Left lung (tissue), 4 donors: ENCODE measurements at regions not wholly inside any gene's neighbourhood (a gene's known extent, or its start where the extent isn't known, plus 50 kb on each side); places are given as distances from the start of the nearest gene placed in this dataset.
A peak's percentile ranks its signal among the peaks of the same experiment; 100 is the strongest.
"Not testable (repeated sequence)": the region's sequence is repeated elsewhere in the genome, so short reads cannot be mapped to it uniquely, and the experiment has no call there.

ENCODE experiments used
- ATAC-seq: fragments of 200-7000 bp; cut with Tn5 transposase; one replicate; pipeline ENCODE4 v1.9.1; 2020; ENCODE audit warnings: moderate library complexity
- DNase-seq, 4 donors: peaks; one replicate each; pipeline ENCODE4 v3.0.0-alpha.2; 2013 to 2020
- H3K27ac ChIP-seq, 2 donors: fragments of 200-600 bp; sonication (generic) in 1 of 2; one replicate each; pipeline versions ENCODE4 v1.5.0 to v1.8.0; 2020 to 2021
- H3K27me3 ChIP-seq, 2 donors: fragments of 200-600 bp; sonication (generic) in 1 of 2; one replicate each; pipeline versions ENCODE4 v1.5.0 to v1.8.0; 2020 to 2021
- H3K36me3 ChIP-seq, 2 donors: fragments of 200-600 bp; sonication (generic) in 1 of 2; one replicate each; pipeline versions ENCODE4 v1.5.0 to v1.8.0; 2020 to 2021
- H3K4me1 ChIP-seq, 2 donors: fragments of 200-600 bp; one replicate each; pipeline ENCODE4 v1.8.0; 2021
- H3K4me3 ChIP-seq, 2 donors: fragments of 200-600 bp; sonication (generic) in 1 of 2; one replicate each; pipeline versions ENCODE4 v1.5.0 to v1.8.0; 2020 to 2021; ENCODE audit warnings: mild to moderate bottlenecking in 1 of 2
- H3K9me3 ChIP-seq, 2 donors: fragments of 200-600 bp; sonication (generic) in 1 of 2; one replicate each; pipeline versions ENCODE4 v1.5.0 to v1.8.0; 2020 to 2021
- intact Hi-C, 2 donors: fragments of 100-400 bp; cut with DNase I; formaldehyde crosslinking; loops; one replicate each; pipeline versions ENCODE4 v1.11.2 to v1.14.2; 2022
- TF ChIP-seq, protein P1 (sequence below), 2 donors: fragments of 200-600 bp; sonication (generic) in 1 of 2; IDR thresholded peaks; one replicate each; pipeline versions ENCODE4 v1.5.0 to v1.8.0; 2021; ENCODE audit warnings: antibody characterized with exemption in 2 of 2
- donor health status: DM: no; HTN: yes; CAD: no.
- donor health status: DM: no; HTN: no; CAD: no.

DNA sequence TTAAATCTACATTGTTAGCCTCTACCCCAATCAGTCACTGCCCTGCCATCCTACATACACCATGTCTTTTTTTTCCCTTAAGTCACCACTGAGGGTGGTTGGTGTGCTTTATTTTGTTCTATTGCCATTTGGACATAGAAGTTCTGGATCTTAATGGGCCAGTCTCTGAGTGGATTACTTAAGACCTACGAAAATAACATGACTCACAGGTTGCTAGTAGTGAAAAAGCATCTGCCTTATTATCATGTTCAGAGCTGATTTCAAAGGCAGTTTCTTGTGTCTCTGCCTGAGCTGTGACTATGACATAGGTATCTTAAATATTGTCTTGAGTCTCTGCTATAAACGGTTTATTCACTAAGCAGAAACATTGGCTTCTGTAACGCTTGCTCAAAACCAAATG lies 410.8 kb downstream of the MDFIC start:
- H3K27ac ChIP-seq, result no peak overlapping the region
- DNase-seq (no peak), ATAC-seq (no peak)
- TF ChIP-seq, protein P1, sequence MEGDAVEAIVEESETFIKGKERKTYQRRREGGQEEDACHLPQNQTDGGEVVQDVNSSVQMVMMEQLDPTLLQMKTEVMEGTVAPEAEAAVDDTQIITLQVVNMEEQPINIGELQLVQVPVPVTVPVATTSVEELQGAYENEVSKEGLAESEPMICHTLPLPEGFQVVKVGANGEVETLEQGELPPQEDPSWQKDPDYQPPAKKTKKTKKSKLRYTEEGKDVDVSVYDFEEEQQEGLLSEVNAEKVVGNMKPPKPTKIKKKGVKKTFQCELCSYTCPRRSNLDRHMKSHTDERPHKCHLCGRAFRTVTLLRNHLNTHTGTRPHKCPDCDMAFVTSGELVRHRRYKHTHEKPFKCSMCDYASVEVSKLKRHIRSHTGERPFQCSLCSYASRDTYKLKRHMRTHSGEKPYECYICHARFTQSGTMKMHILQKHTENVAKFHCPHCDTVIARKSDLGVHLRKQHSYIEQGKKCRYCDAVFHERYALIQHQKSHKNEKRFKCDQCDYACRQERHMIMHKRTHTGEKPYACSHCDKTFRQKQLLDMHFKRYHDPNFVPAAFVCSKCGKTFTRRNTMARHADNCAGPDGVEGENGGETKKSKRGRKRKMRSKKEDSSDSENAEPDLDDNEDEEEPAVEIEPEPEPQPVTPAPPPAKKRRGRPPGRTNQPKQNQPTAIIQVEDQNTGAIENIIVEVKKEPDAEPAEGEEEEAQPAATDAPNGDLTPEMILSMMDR (IDR thresholded peaks at IDR 0.05), result no peak
- H3K27me3 ChIP-seq, result no peaks in the 10 kb centered on the region
- H3K36me3 ChIP-seq, result no peaks in the 10 kb centered on the region
- H3K4me3 ChIP-seq, result no peak overlapping the region
- no peaks in the 10 kb centered on the region for H3K4me1 ChIP-seq
- intact Hi-C loops, result no loop called here
- no peaks in the 10 kb centered on the region for H3K9me3 ChIP-seq

DNA sequence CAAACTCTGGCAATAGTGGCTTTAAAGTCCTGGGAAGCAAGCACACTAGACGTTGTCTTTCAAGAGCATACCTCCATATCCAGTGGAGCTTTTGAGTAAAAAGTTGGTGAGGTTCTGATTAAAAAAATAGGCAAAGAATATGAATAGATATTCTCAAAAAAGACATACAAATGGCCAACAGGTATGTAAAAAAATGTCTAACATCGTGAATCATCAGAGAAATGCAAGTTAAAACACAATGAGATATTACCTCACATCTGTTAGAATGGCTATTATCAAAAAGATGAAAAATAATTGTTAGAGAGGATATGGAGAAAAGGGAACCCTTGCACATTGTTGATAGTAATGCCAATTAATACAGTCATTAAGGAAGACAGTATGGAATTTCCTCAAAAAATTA lies 407.1 kb downstream of the MDFIC start:
- no peak overlapping the region for H3K4me3 ChIP-seq
- H3K4me1 ChIP-seq, result no peaks in the 10 kb centered on the region
- intact Hi-C loops, result no loop called here
- H3K9me3 ChIP-seq, result no peaks in the 10 kb centered on the region
- no peak for DNase-seq
- TF ChIP-seq, protein P1 (IDR thresholded peaks at IDR 0.05), result no peak
- ATAC-seq, result no peak
- no peak overlapping the region for H3K27ac ChIP-seq
- no peaks in the 10 kb centered on the region for H3K36me3 ChIP-seq
- no peaks in the 10 kb centered on the region for H3K27me3 ChIP-seq

DNA sequence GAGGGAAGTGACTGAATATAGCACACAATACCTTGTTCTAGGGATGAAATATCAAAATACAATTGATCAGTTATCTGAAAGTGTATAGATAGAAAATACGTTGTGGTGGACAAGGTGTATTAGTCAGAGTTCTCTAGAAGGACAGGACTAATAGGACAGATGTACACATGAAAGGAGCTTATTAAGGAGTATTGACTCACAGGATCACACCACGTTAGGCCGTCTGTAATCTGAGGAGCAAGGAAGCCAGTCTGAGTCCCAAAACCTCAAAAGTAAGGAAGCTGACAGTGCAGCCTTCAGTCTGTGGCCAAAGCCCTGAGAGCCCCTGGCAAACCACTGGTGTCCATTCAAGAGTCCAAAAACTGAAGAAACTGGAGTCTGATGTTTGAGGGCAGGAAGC lies 406.1 kb downstream of the MDFIC start:
- Histone ChIP-seq H3K4me1 (no peaks in the 10 kb centered on the region), H3K27me3 (no peaks in the 10 kb centered on the region), H3K27ac (no peak overlapping the region), H3K9me3 (no peaks in the 10 kb centered on the region), H3K36me3 (no peaks in the 10 kb centered on the region), H3K4me3 (no peak overlapping the region)
- no peak for DNase-seq
- intact Hi-C loops, result no loop called here
- TF ChIP-seq, protein P1 (IDR thresholded peaks at IDR 0.05), result no peak
- ATAC-seq, result no peak

- no peak overlapping the region for H3K4me3 ChIP-seq
- no peaks in the 10 kb centered on the region for H3K4me1 ChIP-seq
- intact Hi-C loops, result no loop called here
- H3K9me3 ChIP-seq, result no peaks in the 10 kb centered on the region
- TF ChIP-seq, protein P1 (IDR thresholded peaks at IDR 0.05), result no peak
- no peaks in the 10 kb centered on the region for H3K36me3 ChIP-seq
- no peaks in the 10 kb centered on the region for H3K27me3 ChIP-seq
- H3K27ac ChIP-seq, result no peak overlapping the region
- no peak for DNase-seq
- ATAC-seq, result no peak
Observed at GRCh38 chr7:115327326-115327725, 405.4 kb downstream of the MDFIC start.

DNA sequence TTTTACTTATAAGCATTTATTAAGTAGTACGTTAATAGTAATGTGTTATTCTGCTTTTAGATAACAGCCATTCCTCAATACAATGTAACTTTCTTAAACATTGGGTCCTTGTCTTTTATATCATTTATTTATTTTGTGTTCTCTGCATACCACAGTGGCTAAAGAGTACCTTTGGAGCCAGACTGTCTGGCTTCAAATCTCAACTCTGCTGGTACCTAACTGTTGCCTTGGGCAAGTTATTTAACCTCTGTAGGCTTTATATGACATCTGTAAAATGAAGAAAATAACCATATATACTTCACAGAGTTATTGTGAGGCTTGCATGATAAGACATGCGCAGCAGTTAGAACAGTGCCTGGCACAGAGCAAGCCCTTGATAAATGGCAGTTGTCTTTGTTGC lies 397.6 kb downstream of the MDFIC start:
- H3K27ac ChIP-seq, result no peak overlapping the region
- H3K9me3 ChIP-seq, result no peaks in the 10 kb centered on the region
- H3K36me3 ChIP-seq, result no peaks in the 10 kb centered on the region
- H3K27me3 ChIP-seq, result no peaks in the 10 kb centered on the region
- DNase-seq, result no peak
- H3K4me1 ChIP-seq, result no peaks in the 10 kb centered on the region
- ATAC-seq, result peak; percentile 36
- intact Hi-C loops, result no loop called here
- TF ChIP-seq, protein P1 (IDR thresholded peaks at IDR 0.05), result no peak
- H3K4me3 ChIP-seq, result no peak overlapping the region

- not testable (repeated sequence) for H3K9me3 ChIP-seq, H3K27me3 ChIP-seq, DNase-seq
Observed at GRCh38 chr7:115310316-115310715, 388.4 kb downstream of the MDFIC start.

More at GRCh38 chr7:115310316-115310715, 388.4 kb downstream of the MDFIC start:
- H3K4me1 ChIP-seq, H3K4me3 ChIP-seq, H3K27ac ChIP-seq, intact Hi-C loops, H3K36me3 ChIP-seq, ATAC-seq: not testable (repeated sequence)
